Hippocampal formation (tissue), 2 donors: ENCODE measurements at regions not wholly inside any gene's neighbourhood (a gene's known extent, or its start where the extent isn't known, plus 50 kb on each side); places are given as distances from the start of the nearest gene placed in this dataset.

ENCODE experiments used
- DNase-seq, 2 donors: peaks; one replicate each; lab custom pipeline; 2025; lab: John Stamatoyannopoulos, UW

DNA sequence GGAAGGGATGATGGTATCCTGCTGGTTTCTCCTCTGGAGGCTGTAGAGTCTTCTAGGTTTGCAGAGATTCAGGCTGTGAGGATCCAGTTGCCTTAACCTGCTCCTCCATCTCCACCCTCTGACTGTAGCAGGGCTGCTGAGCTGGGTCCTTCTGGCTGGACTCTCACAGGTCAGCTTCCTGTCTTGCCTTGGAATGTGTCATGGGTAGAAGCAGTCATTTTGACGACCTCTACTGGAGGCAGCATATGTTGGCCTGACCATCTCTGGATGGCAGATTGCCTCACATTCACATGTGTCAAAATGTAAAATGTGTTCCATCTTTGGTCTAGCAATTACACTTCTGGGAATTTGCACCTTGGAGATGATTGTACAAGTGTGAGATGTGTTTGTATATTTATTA, 504.4 kb upstream of the EEF2KMT start:
- no peak for DNase-seq

DNA sequence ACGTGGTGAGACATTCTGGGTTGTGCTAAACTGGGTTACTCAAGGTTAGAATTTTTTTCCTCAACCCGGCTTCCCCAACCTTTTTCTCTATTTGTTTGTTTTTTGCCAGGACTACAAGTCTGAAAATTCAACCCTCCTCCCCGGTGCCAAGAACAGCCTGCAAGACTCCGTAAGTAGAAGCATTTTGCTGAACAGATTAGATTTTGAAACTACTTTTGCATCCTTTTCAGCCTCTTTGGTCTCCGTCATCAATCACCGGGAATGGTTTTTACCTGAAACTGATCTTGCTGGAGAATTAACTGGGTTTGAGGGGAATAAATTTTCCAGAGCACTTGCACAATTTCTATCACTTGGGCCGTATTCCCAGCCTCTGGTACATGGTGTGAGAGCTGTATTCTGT, 501.2 kb upstream of the EEF2KMT start:
- DNase-seq = no peak

DNA sequence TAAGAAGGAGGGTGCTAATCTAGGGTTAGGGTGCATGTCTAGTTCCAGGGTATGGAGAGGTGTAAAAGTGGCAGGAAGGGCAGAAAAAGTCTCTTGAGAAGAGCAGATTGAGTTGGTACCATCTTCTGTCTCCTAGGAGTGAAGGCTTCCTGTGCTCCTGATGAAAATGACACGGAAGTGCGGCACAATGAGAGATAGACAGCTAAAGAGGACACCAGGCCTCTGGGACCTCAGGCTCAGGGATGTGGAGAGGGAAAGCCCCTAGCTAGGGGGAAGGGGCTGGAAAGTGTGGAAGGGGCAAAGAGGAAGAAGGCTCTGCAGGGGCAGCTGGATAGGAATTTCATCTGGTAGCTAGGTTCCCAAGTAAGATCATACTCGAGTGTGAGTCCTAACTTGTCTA, 498.3 kb upstream of the EEF2KMT start:
- DNase-seq = no peak

DNA sequence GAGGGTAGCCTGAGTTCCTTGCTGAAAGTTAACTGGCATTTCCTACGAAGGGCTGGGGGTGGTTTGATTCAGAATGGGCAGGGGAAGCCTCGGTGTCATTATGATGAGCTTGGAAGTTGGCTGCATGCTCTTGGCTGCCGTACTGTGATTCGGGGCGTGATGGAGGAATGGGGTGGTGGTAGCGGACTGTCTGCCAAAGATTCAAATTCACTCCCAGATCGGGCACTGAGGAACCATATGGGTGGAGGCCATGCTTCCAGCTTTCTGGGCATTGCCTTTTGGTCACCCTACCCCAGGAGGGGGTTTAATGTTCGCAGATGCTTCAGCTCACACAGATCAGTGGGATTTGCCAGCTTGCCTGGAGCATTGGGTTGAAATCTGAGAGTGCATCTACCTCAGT, 492.8 kb upstream of the EEF2KMT start:
- no peak for DNase-seq

DNA sequence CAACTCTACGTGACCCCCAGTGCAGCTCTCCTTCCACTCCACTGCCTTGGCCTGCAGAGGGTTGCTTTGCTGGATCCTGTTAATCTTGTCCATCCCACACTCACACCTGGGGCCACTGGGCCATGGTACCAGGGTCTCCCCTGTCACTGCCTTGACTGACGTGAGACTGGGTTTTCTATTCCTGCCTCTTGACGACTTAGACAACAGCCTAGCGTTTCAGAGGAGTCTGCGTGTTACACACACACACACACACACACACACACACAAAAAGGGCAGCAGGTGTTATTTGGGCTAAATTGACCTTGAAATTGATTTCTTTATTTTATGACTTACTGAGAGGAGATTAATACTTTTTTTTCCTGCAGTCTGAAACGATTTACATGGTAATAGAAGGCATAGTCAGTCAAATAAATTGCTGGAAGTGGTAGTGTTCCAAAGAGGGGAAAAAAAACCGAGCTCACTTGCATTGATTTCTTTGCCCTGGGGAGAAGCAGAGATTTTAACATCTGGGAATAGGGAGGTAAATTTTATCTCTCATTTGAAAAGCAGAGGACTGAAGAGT, 492.3 kb upstream of the EEF2KMT start:
- no peak for DNase-seq

DNA sequence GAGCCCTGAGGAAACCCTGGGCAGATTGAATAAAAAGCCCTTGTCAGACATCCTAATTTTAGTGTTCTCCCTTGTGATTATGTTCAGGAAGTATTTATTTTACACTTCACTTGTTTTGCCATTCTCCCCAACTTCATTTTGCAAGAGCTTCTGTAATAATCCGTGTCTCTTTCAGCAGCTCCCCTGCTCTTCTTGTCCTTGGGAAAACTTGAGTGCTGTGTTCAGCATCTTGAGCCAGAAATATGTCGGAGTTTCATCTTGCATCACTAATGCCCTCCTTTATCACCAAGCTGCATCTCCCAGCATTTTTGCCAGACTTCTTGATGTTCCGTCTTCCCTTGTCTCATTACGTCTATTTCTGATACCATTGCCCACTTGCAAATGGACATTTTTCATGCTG, 486.5 kb upstream of the EEF2KMT start:
- DNase-seq = no peak

DNA sequence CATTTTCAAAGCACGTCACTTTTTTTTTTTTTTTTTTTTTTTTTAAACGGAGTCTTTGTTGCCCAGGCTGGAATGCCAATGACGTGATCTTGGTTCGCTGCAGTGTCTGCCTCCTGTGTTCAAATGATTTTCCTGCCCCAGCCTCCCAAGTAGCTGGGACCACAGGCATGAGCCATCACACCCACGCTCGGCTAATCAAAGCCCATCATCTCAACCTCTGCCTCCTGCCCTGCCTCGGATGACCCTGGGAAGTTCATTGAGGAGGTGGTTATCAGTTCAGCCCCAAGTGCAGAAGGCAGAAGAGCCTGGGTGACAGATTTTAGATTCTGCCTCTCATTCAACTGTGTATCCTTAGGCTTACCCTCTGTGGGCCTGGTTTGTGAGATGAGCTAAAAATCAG, 484.9 kb upstream of the EEF2KMT start:
- DNase-seq = no peak

DNA sequence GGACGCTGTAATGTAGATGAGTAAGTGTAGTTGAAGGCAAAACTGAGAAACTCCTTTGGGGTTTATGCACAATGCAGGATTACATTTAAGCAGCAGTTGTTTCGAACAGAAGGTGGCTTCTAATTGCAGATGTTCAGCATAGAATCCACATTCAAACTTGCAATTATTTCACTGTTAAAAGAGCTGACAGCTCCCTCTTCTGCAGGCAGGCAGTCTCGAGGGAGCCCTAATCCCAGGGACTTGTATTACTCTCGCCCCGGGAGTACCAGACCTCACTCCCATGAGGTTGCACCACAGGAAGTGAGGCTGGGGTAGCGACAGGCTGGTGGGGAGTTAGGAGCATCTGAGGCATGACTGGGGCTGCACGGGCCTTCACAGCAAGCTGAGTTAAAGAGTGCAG, 484.3 kb upstream of the EEF2KMT start:
- no peak for DNase-seq

DNA sequence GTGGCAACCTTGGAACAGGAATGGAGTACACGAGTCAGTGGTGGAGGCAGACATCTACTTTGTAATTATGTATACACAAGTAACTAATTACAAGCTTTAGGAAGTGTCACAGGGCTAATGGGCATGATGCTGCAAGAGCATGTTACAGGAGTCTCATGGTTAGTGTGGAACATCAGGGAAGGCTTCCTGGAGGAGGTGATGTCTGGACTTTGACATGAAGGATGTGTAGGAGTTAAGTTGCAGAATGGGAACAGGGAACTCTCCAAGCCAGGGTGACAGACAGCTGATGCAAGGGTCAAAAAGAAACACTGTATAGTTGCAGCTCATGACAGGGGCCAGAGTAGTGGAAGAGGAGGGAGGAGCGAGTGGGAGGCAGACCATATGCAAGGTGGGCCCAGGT, 483.8 kb upstream of the EEF2KMT start:
- no peak for DNase-seq

DNA sequence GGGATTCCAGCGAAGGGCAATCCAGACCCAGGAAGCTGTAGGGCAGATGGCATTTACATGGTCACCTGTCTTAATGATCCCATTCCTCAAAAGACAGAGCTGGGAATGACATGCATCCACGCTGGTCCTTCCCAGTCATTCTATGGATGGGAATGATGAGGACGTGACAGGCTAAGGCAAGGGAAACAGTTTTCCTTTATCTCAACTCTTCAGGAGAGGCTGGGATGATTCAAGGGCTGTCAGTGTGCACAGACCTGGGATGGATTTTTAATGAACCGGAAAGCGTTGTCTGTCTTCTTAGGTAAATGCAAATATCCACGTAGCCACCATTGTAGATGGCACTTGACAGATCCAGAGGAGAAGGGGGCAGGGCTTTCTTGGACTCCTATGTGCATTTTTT, 483.2 kb upstream of the EEF2KMT start:
- DNase-seq = no peak

DNA sequence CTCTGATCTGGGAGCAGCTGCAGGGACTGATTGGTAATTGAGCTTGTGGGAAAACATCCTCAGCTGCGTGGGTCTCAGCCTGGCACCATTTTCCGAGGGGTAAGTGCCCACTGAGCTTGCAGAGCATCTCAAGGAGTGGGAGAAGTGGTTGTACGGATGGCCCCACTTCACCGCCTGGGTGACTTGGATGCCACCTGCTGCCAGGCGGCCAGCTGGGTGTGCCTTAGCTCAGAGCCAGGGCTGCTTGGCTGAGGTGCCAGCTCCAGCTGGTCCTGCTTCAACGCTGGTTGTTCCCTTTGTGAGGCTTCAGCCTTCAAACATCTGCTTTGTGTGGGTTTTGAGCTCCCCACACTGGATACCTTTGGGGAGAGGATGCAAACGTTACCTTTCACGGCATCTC, 482.7 kb upstream of the EEF2KMT start:
- DNase-seq = no peak

DNA sequence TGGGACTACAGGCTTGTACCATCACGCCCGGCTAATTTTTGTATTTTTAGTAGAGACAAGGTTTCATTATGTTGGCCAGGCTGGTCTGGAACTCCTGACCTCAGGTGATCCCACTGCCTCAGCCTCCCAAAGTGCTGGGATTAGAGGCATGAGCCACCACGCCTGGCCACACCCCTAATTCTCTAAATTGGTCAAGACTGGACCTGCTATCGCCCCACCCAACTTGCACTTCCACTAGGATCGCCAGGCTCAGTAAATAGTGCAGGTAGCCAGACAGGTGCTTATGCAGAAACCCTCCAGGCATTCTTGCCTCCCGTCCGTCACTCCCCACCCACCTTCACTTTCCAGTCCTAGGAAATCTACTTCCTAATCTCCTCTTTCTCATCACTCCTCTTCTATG, 481.4 kb upstream of the EEF2KMT start:
- DNase-seq = no peak

DNA sequence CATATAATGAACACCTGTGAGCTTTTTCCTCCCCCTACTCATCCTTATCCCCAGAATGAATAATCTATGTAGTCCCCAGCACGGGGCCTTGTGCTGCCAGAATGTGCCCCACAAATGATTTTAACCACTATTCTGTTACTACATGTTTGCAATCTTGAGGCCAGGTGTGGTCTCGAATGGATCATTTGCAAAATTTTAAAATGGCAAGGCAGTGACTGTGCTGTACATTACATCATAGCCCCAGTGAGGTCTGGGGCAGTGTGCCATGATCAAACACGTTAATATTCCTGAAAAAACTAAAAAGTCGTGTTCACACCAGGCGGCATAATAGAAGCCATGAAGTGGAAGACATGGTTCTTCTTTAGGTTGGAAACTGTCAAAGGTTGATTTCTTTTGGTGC, 479.9 kb upstream of the EEF2KMT start:
- DNase-seq = no peak

DNA sequence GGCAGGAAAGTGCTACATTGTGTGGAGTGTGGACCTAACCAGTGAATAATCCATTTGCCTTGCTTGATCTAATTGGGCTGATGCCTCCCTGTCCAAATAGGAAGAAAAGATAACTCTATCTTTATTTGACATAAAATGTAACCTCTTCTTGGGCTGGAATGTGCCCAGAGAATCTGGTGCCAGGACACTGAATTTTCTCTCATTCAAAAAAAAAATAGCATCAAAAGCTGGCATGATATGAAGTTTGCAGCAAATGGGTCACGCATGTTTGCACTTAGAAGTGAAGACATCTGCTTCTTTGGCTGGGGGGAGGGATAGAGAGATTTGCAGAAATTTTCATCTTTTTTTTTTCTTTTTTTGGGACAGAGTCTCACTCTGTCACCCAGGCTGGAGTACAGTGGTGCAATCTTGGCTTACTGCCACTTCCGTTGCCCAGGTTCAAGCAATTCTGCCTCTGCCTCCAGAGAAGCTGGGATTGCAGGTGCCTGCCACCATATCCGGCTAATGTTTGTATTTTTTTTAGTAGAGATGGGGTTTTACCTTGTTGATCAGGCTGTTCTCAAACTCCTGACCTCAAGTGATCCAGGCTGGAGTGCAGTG, 478.2 kb upstream of the EEF2KMT start:
- DNase-seq = no peak

DNA sequence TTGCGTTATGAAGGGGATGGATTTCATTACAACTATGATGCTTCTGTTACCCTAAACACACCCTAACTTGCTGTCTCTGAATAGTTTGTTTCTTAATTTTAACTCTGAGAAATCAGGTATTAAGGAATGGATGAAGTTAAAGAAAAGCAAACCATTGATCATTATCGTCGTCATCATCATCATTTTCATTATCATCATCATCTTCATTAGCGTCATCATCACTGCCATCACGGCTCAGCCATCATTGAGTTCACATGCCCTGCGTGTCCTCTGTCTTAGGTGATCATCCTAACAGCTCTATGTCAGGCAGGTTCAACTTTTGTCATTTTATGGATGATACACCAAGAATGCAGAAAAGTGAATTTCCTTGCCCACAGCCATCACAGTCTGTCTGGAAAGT, 477.5 kb upstream of the EEF2KMT start:
- DNase-seq = no peak

DNA sequence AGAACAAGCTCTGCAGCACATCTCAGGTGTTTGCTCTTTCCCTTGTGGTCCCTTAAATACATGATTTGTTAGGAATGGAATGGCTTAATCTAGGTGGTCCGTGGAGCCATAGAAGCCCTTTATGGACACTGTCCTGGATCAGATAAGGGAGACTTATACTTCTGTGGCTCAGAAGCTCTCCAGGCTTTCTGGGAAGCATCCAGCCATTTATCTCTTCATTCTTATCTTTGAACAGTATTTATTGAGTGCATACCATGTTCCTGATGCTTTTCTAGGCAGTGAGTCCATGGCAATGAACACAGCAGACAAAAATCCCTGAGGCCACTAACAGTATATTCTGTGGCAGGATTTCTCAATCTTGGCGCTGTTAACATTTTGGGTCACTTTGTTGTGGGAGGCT, 474.5 kb upstream of the EEF2KMT start:
- DNase-seq = no peak

DNA sequence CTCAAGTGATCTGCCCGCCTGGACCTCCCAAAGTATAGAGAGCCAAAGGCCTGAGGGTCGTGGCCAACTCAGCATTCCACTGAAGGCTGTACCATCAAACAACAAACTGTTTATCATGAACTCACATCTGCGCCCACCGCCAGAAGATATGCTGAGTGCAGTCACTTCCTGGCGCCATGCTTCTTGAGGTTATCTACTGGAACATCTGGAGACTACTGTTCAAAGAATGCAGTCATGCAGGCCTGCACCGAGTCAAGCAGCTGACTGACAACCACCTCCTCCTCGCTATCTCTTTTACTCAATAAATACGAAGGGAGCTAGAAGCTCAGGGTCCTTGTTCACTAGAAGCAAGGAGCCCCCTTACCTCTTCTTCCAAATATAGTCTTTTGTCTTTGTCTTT, 473.9 kb upstream of the EEF2KMT start:
- no peak for DNase-seq

DNA sequence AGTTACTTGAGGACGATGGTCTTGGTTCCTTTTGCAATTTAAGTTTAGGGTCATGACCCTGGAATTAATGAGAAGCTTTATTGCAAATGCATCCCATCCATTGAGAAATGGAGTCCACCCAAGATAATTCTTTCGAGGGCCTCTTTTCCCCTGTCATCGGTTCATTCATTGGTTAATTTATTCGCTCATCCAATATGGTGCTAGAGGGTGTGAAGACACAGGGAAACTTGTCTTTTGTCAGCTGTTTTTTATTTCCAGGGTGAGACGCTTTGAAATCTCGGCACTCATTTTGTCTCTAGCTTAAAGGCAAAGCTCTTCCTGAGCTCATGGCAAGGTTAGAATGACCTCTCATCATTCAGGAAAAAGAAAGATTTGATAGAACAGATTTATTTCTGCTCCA, 464.2 kb upstream of the EEF2KMT start:
- DNase-seq = no peak

DNA sequence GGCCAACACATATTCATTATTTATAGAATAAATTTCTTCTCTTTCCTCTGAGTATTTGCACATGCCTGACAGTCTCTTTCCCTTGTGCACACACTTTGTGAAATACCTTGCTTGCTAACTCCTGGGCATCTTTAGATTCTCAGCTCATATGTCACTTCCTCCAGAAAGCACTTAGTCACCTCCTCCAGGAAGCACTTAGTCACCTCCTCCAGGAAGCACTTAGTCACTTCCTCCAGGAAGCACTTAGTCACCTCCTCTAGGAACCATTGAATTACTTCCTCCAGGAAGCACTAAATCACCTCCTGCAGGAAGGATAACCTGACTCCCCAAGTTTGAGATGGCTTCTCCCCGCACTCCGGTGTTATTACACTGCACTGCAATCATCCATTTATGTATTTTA, 462.5 kb upstream of the EEF2KMT start:
- no peak for DNase-seq

DNA sequence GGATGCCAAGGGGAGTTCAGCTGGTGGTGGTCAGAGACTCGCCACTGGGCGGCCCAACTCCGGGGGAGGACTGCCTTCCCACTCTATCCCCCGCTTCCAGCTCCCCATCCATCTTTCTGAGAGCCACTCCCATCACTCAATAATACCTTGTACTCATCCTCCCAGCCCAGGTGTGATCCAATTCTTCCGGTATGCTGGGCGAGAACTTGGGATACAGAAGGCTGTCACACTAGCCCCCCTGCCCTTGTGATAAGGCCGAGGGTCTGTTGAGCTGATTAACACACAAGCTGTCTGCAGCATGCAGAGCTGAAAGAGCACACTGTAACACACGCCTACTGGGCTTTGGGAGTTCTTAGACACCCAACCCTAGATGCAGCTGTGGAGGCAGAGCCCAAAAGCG, 460.4 kb upstream of the EEF2KMT start:
- DNase-seq = no peak

DNA sequence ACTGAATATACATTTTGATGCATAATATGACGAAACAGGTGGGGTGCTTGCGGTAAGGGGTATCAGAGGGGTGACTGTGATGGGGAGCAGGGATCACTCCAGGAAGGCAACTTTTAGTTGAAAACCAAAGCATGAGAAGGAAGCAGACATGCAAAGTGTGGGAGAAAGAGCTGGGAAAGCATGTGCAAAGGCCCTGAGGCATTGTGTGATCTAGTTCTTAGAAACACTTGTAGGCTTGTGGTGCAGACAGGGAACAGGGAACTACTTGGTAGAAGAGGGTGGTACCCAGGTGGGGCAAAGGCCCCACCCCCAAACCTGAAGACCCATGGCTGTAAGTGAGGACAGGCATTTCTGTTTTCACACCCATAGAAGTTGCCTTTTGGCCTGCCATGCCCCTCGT, 459.9 kb upstream of the EEF2KMT start:
- no peak for DNase-seq

DNA sequence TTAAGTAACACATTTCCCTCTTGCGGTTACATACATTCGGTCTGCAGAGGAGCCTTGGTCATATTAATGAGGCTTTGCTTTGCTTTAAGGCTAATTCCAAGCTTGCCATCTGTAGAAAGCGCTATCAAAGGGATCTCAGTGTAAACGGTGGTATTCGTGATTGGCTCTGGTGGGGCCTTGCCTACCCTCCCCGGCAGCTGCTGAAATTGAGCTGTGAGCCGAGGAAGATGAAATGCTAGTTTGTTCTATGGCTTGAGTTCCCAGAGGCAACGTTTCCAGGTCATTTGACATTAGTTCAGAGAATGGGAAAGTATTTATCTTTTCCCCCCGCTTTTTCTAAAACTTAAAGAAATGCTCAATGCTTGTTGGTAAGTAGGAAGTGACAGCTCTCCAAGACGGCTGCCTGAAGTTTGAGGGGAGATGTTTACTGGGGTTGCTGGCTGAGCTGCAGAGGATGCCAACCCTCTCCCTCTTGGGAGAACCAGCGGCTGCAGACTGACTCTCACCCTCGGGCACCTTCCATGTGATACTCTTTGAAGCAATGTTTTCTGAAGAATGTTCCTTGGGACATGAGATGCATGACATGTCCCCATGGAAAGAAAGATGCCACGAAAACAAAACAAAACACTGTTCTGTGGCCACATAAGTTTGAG, 458.7 kb upstream of the EEF2KMT start:
- no peak for DNase-seq

DNA sequence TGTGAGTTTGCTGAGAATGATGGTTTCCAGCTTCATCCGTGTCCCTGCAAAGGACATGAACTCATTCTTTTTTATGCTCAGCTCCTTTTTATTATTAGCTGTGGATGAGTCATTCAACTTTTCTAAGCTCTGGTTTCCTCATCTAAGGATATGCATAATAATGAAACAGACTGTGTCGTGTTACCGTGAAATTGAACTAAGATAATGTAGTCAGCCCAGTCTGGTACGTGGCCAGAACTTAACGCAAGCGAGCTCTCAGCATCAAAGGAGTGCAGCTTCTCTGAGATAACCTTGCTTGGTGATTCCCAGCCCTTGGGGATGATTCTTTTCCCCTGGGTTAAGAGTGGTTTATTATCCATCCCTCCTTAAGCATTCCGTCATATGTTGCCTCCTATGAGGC, 454.3 kb upstream of the EEF2KMT start:
- no peak for DNase-seq

DNA sequence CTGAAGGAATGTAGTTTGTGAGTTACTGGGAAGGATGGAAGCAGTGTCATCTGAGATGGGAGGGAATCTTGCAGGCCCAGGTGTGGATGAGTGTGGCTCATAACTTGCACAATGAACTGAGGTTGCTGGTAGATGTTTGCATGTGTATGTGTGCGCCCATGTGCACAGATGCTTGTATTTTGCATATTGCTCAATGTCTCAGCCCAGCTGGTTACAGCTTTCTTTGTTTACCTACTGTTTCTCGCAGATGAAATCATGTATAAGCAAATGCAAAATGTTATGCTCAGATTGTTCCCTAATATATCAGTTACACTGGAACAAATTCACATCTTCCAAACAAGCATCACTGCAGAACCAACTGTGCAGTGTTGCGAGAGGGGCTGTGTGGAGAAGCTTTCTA, 452.2 kb upstream of the EEF2KMT start:
- DNase-seq = no peak
